Astrocyte (in vitro differentiated cells and primary cell): ENCODE measurements at regions not wholly inside any gene's neighbourhood (a gene's known extent, or its start where the extent isn't known, plus 50 kb on each side); places are given as distances from the start of the nearest gene placed in this dataset.

ENCODE experiments used
- CTCF ChIP-seq: IDR thresholded peaks from 2 replicates; pipeline ENCODE4 v1.5.1; 2011; ENCODE audit warnings: low read depth, mild to moderate bottlenecking, inconsistent platforms, low read length, moderate library complexity; ENCODE audit not compliant: insufficient read depth
- EZH2 ChIP-seq: IDR thresholded peaks from 2 replicates; pipeline ENCODE4 v1.6.1; 2012; ENCODE audit warnings: mild to moderate bottlenecking, low read length, inconsistent platforms; ENCODE audit not compliant: insufficient read depth

- TF ChIP-seq CTCF (no peak), EZH2 (no peak)
Observed at GRCh38 chr16:5222761-5223160, 125.2 kb upstream of the EEF2KMT start.
